GM21717 (cell line): ENCODE measurements at regions not wholly inside any gene's neighbourhood (a gene's known extent, or its start where the extent isn't known, plus 50 kb on each side); places are given as distances from the start of the nearest gene placed in this dataset.

Experiments
- ATAC-seq: cut with Tn5 transposase; IDR thresholded peaks from one replicate; pipeline ENCODE4 v1.9.1; 2021; ENCODE audit warnings: mild to moderate bottlenecking, moderate library complexity; ENCODE audit not compliant: unreplicated experiment

DNA sequence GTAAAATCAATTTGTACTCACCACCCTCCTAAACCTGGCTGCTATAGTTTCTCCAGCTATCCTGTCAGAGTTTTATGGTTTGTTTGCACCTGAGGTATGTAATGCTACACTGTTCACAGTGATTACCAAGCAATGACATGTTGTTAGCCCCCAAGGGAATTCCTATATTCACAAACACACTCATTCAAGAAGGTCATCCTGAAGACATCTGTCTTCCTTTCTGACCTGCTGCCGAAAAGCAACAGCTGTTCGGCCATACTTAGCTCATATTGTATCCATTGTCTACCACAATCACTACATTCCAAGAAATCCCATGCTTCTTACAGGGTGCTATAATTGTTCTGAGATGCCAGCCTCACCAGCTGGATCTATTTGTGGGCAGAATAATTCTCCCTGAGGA, 160.1 kb upstream of the GYPA start:
- no peak for ATAC-seq

GRCh38 chr4:144302704-144303536, 162.4 kb upstream of the GYPA start:
- no peak for ATAC-seq

- ATAC-seq = no peak
Observed at GRCh38 chr4:144304025-144304424, 163.5 kb upstream of the GYPA start.

DNA sequence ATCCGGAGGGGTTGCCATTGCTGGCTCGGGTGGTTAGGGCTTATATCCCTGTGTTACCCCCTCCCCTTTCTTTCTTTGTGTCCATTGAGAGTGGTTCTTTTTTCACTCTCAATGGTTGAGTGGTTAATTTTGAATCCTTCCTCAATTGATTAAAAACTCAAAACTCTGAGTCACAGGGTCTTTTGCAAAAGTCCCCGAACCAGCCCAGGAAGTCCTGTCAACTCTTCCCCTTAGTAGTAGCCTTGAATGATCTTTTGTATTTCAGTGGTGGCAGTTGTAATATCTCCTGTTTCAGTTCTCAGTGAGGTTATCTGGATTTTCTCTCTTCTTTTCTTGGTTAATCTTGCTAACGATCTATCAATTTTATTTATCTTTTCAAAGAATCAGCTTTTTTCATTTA, 170.0 kb upstream of the GYPA start:
- no peak for ATAC-seq

- ATAC-seq = no peak
Observed at GRCh38 chr4:144313370-144313769, 172.9 kb upstream of the GYPA start.

GRCh38 chr4:144316869-144317268, 176.4 kb upstream of the GYPA start:
- ATAC-seq = peak; percentile 78

DNA sequence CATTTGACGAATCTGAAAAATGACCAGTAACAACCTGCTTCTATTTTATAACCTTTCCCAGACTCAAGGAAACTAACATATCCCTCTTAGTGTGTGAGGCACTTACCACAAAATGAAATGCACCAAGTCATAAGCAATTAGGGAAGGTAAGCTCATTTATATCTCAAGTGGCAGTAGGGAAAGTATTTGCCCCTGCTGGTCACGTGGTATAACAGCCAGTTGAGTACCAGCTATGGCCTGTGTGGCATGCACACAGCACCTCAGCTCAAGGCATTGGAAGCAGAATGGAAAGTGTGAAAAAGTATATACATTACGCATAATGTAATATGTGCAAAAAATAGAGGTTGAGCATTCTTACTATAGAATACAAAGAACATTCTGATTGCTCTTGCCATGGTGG, 178.3 kb upstream of the GYPA start:
- no peak for ATAC-seq

GRCh38 chr4:144336633-144337032, 196.1 kb upstream of the GYPA start:
- no peak for ATAC-seq

- no peak for ATAC-seq
Observed at GRCh38 chr4:144338148-144338547, 197.6 kb upstream of the GYPA start.

DNA sequence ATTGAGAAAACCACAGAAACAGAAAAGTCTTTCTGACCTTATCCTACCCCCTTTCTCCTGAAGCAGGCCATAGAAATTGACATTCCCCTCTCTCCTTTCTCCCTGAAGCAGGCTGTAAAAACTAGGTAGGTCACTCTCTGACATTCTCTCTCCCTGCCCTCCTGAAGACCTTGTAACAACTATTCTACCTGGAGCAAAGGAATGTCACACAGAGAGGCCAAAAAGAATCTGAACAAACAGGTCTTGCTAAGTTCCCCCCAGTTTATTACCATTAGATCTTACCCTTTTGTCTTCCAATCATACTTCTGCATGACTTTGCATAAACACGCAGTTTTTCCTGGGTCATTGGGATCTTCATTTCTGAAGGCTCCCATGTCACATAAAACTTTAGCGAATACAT, 198.3 kb upstream of the GYPA start:
- no peak for ATAC-seq

DNA sequence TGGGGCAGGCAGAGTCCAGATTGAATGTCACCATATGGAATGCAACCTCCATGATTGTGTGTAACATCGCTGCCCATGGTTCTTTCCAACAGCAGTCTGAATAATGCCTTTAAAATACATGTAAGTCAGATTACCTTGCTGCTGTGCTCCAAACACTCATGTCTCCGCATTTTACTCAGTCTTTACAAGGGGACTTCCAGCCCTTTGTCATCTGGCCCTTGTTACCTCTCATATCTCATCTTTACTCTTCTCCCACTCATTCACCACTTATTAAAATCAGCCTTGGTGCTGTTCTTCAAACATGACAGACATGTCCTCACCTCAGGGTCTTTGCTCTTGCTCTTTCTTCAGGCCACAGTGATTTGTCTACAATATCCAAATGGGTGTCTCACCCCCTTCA, 200.4 kb upstream of the GYPA start:
- ATAC-seq = no peak

DNA sequence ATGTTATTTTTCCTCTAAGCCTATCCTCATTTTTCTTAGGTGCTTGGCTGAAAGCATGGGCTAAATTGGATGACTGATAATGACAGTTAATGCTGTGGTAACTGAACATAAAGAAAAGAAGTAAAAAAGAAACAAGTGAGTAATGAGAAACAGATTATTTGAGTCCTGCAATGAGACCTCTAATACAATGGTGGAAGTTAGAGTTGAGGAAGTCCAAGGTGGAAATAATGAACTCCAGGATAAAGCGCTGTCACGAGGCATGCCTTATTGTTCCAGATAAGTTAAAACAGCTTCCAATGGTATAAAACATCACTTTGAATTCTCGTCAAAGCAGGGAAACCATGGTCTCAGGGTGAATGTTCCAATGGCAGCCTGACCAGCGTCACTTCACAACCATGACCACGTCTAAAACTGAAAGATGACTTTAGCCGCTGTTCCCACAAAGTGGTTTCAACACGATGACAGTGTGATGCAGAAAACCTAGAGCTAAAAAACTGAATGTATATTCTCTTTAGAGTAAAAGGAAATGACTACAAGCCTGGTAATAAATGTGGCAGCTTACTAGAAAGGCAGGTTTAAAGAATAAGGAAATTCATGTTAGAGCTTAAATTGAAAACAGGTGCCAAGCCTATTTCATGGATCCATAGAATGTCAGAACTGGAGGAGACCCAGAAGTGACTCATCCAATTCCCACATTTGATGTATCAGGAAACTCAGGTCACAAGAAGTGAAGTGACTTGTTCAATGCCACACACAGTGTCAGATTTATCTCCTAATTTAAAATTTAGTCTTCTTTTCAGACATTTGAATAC, 202.6 kb upstream of the GYPA start:
- no peak for ATAC-seq

DNA sequence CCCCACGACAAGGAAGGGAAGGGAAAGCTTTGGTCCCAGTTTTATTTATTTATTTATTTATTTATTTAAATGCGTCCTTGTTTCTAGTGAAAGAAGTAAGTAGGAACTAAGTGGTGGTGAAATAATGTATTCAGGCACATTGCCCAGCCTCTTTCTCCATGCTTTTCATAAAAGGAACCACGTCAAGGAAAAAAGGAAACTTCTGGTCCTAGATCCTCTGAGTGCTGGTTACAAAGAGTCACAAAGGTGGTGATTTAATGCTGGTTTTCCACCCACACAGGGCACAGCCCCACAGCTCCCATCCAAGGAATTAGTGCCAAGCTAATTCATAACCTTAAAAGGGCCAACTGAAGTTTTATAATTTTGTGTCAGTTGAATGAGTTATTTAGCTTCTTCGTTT, 206.6 kb upstream of the GYPA start:
- ATAC-seq = no peak

DNA sequence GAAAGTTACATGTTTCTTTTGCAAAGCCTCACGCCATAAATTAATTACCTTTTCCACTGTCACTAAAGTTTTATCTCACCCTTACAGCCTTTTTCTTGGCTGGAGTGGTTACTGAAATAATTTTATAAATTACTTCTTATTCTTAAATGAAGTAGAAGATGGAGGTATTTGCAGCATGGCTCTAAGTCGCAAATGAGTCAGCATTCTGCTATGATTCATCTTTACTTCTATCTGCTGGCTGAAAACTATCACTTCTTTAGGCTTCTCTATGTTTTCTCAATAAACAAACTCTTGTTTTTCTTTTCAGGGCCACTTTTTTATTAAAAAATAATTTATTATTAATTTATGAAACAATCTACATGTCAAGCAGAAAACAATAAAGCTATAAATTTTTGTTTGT, 210.2 kb upstream of the GYPA start:
- ATAC-seq = no peak

DNA sequence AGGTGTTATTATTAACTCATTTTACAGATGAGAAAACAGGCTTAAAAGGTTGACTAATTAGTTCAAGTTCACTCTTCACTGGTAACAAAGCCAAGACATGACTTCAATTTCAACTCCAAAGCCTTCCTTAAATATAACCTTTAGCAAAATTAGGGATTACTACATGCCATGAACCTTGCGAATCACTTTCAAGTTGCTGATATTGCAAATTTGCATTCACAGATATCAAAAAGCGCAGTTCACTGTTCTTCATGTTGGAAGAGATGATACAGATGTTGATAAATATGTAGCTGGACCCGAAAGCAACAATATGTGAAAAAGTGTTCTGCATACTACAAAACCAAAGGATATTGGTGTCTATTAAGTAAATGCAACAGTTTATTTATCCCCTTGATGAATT, 210.8 kb upstream of the GYPA start:
- ATAC-seq = no peak

- ATAC-seq = no peak
Observed at GRCh38 chr4:144353292-144353691, 212.8 kb upstream of the GYPA start.

- peak; percentile 93 for ATAC-seq
Observed at GRCh38 chr4:144355811-144356757, 215.6 kb upstream of the GYPA start.

DNA sequence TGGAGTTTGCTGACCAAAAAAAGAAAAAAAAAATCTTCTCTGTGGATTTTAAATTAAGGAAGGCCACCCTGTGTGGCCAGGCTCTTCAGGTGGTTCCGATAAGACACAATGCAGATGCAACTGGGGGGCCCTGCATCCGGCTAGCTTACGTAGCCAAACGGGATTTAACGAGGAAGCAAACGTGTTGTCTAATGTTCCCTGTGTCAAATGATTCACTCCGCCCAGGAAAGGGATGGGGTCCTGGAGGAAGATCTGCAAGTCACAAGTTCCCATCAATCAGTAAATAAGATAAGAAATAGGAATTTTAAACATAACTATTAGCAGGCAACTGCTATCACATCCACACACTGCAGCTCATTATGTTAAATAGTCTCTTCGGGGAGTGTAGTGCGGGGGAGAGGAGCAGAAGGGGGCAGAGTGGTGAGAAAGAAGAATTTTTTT, 216.4 kb upstream of the GYPA start:
- no peak for ATAC-seq

GRCh38 chr4:144357975-144358374, 217.5 kb upstream of the GYPA start:
- no peak for ATAC-seq

- ATAC-seq = no peak
Observed at GRCh38 chr4:144360146-144360793, 219.8 kb upstream of the GYPA start.

GRCh38 chr4:144362366-144362765, 221.8 kb upstream of the GYPA start:
- no peak for ATAC-seq
